Left lung (tissue), 4 donors: ENCODE measurements at regions not wholly inside any gene's neighbourhood (a gene's known extent, or its start where the extent isn't known, plus 50 kb on each side); places are given as distances from the start of the nearest gene placed in this dataset.

Experiments used
- ATAC-seq: fragments of 200-7000 bp; cut with Tn5 transposase; one replicate; pipeline ENCODE4 v1.9.1; 2020; ENCODE audit warnings: moderate library complexity
- DNase-seq, 4 donors: peaks; one replicate each; pipeline ENCODE4 v3.0.0-alpha.2; 2013 to 2020
- H3K27ac ChIP-seq, 2 donors: fragments of 200-600 bp; sonication (generic) in 1 of 2; one replicate each; pipeline versions ENCODE4 v1.5.0 to v1.8.0; 2020 to 2021
- H3K27me3 ChIP-seq, 2 donors: fragments of 200-600 bp; sonication (generic) in 1 of 2; one replicate each; pipeline versions ENCODE4 v1.5.0 to v1.8.0; 2020 to 2021
- H3K36me3 ChIP-seq, 2 donors: fragments of 200-600 bp; sonication (generic) in 1 of 2; one replicate each; pipeline versions ENCODE4 v1.5.0 to v1.8.0; 2020 to 2021
- H3K4me1 ChIP-seq, 2 donors: fragments of 200-600 bp; one replicate each; pipeline ENCODE4 v1.8.0; 2021
- H3K4me3 ChIP-seq, 2 donors: fragments of 200-600 bp; sonication (generic) in 1 of 2; one replicate each; pipeline versions ENCODE4 v1.5.0 to v1.8.0; 2020 to 2021; ENCODE audit warnings: mild to moderate bottlenecking in 1 of 2
- H3K9me3 ChIP-seq, 2 donors: fragments of 200-600 bp; sonication (generic) in 1 of 2; one replicate each; pipeline versions ENCODE4 v1.5.0 to v1.8.0; 2020 to 2021
- intact Hi-C, 2 donors: fragments of 100-400 bp; cut with DNase I; formaldehyde crosslinking; loops; one replicate each; pipeline versions ENCODE4 v1.11.2 to v1.14.2; 2022
- TF ChIP-seq, protein P1 (sequence below), 2 donors: fragments of 200-600 bp; sonication (generic) in 1 of 2; IDR thresholded peaks; one replicate each; pipeline versions ENCODE4 v1.5.0 to v1.8.0; 2021; ENCODE audit warnings: antibody characterized with exemption in 2 of 2
- donor health status: DM: no; HTN: yes; CAD: no.
- donor health status: DM: no; HTN: no; CAD: no.

DNA sequence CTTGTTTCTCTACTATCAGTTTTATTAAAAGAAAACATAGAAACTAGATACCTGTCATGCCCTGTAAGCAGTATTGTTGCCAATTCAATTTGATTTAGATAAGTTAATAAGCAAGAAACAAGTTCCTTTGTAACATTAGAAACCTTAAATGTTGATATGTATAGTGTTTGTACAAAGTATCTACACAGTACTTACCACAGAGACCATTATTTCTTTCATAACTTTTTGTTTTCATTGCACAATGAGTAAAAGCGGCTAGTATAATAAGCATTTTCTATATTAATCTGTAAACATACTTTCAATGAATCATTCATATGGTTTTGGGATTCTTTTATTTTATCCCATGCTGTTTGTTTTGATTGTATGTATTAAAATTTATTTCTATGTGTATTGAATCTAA, 305.1 kb downstream of the TTC6 start:
- no peaks in the 10 kb centered on the region for H3K9me3 ChIP-seq
- ATAC-seq (no peak), DNase-seq (peak in 1 of 4 donors; percentile 22)

DNA sequence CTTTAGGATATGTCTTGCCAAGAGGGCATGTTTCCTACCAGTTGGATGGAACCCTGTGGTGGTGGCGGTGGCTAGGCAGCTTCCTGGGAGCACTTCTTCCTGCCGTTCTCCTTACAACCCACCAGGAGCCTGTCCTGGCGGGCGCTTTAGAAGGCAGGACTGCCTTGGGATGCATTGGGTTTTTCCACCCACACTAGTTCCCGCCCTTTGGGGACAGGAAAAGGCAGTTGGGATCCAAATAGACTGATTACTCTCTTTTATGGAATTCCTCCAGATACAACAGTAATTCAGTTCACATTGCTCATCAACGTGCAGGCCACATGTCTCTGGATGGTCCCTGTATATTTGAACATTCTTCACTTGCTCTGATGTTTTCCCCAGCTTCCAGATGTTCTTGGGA, 305.7 kb upstream of the SSTR1 start:
- no peaks in the 10 kb centered on the region for H3K27me3 ChIP-seq
- DNase-seq (no peak), ATAC-seq (no peak)
- no peak overlapping the region for H3K27ac ChIP-seq
- intact Hi-C loops = no loop called here
- no peak overlapping the region for H3K4me3 ChIP-seq
- H3K4me1 ChIP-seq = no peaks in the 10 kb centered on the region
- H3K36me3 ChIP-seq = no peaks in the 10 kb centered on the region
- H3K9me3 ChIP-seq = no peaks in the 10 kb centered on the region
- TF ChIP-seq, protein P1, sequence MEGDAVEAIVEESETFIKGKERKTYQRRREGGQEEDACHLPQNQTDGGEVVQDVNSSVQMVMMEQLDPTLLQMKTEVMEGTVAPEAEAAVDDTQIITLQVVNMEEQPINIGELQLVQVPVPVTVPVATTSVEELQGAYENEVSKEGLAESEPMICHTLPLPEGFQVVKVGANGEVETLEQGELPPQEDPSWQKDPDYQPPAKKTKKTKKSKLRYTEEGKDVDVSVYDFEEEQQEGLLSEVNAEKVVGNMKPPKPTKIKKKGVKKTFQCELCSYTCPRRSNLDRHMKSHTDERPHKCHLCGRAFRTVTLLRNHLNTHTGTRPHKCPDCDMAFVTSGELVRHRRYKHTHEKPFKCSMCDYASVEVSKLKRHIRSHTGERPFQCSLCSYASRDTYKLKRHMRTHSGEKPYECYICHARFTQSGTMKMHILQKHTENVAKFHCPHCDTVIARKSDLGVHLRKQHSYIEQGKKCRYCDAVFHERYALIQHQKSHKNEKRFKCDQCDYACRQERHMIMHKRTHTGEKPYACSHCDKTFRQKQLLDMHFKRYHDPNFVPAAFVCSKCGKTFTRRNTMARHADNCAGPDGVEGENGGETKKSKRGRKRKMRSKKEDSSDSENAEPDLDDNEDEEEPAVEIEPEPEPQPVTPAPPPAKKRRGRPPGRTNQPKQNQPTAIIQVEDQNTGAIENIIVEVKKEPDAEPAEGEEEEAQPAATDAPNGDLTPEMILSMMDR (IDR thresholded peaks at IDR 0.05) = no peak

More for the DNA sequence above, 305.1 kb downstream of the TTC6 start:
- Histone ChIP-seq H3K36me3 (no peaks in the 10 kb centered on the region), H3K27me3 (no peaks in the 10 kb centered on the region), H3K27ac (no peak overlapping the region), H3K4me1 (no peaks in the 10 kb centered on the region), H3K4me3 (no peak overlapping the region)
- TF ChIP-seq, protein P1 (IDR thresholded peaks at IDR 0.05) = no peak
- intact Hi-C loops = no loop called here

DNA sequence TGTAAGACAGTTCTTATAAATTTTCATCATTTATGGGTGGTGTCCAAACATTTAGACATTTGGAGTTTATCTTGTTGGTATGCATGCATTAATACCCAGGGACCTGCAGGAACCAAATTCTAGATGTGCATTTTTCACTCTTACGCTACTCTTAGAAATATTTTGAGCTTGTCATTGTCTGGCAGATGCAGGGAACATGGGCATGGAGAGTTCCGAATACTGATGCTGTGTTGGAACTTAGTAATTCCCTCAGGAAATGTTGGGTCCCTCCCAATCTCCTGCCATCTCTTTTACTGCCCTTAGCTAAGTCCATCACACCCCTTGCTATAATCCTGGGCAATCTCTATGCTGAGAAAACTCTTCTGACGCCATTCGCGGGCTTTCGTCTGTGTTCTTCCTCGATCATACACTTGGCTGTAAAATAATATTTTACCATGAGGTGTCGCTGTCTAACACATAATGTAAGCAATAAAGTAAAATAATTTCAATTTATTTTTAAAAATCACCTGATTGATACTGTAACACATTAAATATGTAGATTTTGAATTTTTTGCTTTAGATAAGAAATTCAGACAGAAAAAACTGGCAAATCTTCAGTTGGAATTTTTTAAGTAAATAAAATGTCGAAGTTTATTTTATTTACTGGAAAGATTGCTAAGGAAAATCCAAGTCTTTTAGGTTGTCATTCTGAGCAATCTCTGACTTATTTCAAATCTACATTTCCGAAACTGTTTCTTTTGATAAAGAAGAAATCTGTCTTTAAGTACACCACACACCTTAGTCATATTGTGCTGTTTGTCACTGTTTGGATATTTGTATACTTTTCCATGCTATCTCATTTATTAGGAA, 304.1 kb upstream of the SSTR1 start:
- TF ChIP-seq, protein P1 (IDR thresholded peaks at IDR 0.05) = peak; percentile 40 to 47
- no peaks in the 10 kb centered on the region for H3K27me3 ChIP-seq
- ATAC-seq = peak; percentile 57
- no peak overlapping the region for H3K4me3 ChIP-seq
- intact Hi-C loops = no loop called here
- H3K27ac ChIP-seq = no peak overlapping the region
- no peaks in the 10 kb centered on the region for H3K36me3 ChIP-seq
- H3K4me1 ChIP-seq = no peaks in the 10 kb centered on the region
- H3K9me3 ChIP-seq = no peaks in the 10 kb centered on the region
- peak in 2 of 4 donors; percentile 40 to 61 for DNase-seq

DNA sequence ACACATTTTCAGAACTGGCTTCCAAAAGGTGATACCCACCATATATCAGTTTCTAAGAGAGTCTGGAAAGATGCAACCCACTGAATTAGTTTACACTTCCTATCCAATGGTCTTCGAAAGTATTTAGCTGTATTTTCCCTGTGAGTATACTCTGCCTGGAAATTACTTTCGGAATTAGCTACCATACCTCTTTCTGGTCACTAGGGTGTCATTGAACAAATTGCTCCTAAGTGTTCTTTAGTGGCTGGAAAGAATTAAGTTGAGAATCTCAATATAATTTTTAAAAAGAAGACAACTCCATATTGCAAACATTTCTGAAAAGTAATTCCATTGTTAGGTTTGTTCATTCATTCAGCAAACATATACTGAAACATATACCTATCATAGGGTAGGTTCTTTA, 283.1 kb upstream of the SSTR1 start:
- no peaks in the 10 kb centered on the region for H3K4me1 ChIP-seq
- no peaks in the 10 kb centered on the region for H3K36me3 ChIP-seq
- intact Hi-C loops = no loop called here
- no peak for ATAC-seq
- no peak for DNase-seq
- H3K27me3 ChIP-seq = no peaks in the 10 kb centered on the region
- H3K4me3 ChIP-seq = no peak overlapping the region
- H3K27ac ChIP-seq = no peak overlapping the region
- TF ChIP-seq, protein P1 (IDR thresholded peaks at IDR 0.05) = no peak
- peaks cover 0 to 2% of the 10 kb centered on the region in 2 donors for H3K9me3 ChIP-seq

DNA sequence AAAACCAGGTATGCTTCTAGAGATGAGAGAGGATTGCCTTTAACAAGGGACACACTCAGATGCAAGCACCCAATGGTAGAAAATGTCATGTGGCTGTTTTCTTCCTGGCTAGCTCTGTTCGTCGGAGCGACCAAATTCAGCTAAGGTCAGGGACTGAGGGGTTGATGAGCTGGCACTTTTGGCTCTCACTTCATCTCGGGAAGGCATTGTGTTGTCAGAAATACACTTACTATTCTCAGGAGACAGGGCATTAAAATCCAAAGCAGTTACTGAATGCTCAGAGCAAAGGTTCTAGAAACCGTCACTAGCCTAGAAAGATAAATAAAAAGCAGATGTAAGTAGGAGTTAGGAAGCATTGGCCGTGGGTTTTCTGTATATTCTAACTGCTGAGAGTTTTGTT, 275.7 kb upstream of the SSTR1 start:
- TF ChIP-seq, protein P1 (IDR thresholded peaks at IDR 0.05) = no peak
- Histone ChIP-seq H3K27me3 (no peaks in the 10 kb centered on the region), H3K4me1 (no peaks in the 10 kb centered on the region), H3K36me3 (no peaks in the 10 kb centered on the region), H3K9me3 (peaks cover 0 to 2% of the 10 kb centered on the region in 2 donors), H3K27ac (no peak overlapping the region), H3K4me3 (no peak overlapping the region)
- DNase-seq (peak in 2 of 4 donors; percentile 36 to 57), ATAC-seq (no peak)
- intact Hi-C loops = no loop called here
